HG03066 (cell line): ENCODE measurements at regions not wholly inside any gene's neighbourhood (a gene's known extent, or its start where the extent isn't known, plus 50 kb on each side); places are given as distances from the start of the nearest gene placed in this dataset.
A peak's percentile ranks its signal among the peaks of the same experiment; 100 is the strongest.
"Not testable (repeated sequence)": the region's sequence is repeated elsewhere in the genome, so short reads cannot be mapped to it uniquely, and the experiment has no call there.

ENCODE experiments used
- ATAC-seq: cut with Tn5 transposase; IDR thresholded peaks from one replicate; pipeline ENCODE4 v1.9.1; 2021; ENCODE audit warnings: low read depth; ENCODE audit not compliant: unreplicated experiment

DNA sequence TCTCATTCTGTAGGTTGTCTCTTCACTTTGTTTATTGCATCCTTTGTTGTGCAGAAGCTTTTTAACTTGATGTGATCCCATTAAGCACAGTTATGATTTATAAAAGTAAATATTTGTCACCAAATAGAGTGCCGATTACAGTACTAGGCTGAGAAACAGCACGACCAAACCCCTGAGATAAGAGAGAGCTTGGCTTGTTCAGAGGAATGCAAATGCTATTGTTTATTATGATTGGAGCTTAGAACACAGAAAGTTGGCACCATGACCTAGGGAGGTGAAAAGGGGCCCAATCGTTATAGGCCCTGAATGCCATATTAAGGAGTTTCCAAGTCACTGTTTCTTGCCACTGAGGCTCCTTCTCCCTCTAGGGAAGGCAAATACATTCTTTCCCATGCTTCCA, 214.9 kb downstream of the KITLG start:
- no peak for ATAC-seq

GRCh38 chr12:88366101-88366500, 214.2 kb downstream of the KITLG start:
- no peak for ATAC-seq

GRCh38 chr12:88367231-88367630, 213.0 kb downstream of the KITLG start:
- ATAC-seq = no peak

DNA sequence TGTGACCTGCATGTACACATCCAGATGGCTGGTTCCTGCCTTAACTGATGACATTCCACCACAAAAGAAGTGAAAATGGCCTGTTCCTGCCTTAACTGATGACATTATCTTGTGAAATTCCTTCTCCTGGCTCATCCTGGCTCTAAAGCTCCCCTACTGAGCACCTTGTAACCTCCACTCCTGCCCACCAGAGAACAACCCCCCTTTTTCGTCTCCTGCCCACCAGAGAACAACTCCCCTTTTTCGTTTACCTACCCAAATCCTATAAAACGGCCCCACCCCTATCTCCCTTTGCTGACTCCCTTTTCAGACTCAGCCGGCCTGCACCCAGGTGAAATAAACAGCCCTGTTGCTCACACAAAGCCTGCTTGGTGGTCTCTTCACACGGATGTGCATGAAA, 212.2 kb downstream of the KITLG start:
- not testable (repeated sequence) for ATAC-seq

GRCh38 chr12:88371416-88372183, 208.7 kb downstream of the KITLG start:
- no peak for ATAC-seq

DNA sequence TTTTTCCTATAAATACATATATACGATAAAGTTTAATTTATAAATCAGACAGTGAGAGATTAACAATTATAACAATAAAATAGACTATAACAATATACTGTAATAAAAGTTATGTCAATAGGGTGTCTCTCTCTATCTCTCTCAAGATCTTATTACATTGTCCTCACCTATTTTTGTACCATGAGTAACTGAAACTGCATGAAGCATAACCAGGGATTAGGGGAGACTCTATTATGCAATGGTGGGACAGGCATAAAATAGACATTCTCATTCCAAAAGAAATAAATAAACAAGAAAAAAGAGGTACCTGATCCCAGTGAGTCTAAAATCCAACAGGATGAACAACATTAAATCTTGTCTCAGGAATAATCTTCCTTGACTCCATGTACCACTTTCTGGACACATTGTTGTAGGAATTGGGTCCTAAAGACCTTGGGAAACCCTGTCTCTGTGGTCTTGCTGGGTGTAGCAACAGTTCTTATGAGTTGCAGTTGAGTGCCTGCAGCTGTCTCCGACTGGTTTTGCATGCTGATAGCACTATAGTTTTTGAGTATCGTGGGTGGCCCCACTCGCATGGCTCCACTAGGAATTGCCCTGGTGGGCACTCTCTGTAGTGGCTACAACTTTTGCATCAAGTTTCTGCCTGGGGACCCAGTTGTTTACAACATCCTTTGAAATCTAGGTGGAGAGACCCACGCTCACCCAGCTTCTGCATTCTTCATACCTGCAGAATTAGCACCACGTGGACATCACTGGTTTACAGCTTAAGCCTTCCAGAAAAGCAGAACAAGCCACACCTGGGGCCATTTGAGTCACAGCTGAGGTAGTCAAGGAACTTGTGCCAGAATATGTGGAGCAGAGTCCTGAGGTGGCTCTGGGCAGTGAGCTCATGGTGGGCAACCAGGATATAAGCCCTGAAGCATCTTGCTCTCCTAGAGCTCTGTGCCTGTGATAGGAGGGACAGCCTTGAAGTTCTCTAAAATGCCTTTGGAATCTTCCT, 204.7 kb downstream of the KITLG start:
- no peak for ATAC-seq

GRCh38 chr12:88377973-88378372, 202.3 kb downstream of the KITLG start:
- no peak for ATAC-seq

- no peak for ATAC-seq
Observed at GRCh38 chr12:88381466-88381865, 198.8 kb downstream of the KITLG start.

DNA sequence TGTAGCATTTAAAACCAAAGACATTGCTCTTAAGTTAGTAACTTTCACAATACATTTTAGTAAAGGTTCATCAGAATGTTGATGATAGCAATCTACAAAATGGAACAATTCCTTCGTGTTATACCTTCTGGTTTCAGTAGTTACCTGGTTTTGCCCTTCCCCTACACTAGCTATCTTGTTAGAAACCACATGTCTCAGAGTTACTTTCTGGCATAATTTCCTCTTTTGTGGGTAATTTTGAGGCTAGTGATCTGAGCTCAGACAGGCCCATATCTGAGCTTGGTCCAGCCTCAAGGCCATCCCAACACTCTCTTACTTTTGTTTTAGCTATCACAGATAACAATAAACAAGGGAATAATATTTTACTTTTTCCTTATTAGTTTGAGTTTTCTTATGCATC, 196.9 kb downstream of the KITLG start:
- ATAC-seq = peak; percentile 59

GRCh38 chr12:88388566-88389540, 191.4 kb downstream of the KITLG start:
- ATAC-seq = no peak

DNA sequence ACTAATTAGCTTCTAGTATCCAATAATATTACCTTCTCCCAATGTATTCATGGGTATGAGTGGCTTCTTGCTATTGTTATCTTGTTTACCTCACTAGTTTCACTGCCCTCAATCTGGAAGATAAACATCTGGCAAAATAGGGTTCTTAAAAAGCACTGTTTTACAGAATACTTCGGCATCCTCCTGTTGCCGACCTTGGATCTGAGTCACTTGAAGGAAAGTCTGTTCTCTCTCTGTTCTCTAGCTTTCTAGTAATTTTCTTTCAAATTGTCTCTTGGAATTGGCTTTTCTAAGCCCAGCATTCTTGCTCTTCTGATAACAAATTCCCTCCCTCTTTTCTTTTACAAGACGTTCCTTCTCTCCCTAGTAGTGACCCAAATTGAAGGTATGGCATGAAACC, 189.5 kb downstream of the KITLG start:
- no peak for ATAC-seq

DNA sequence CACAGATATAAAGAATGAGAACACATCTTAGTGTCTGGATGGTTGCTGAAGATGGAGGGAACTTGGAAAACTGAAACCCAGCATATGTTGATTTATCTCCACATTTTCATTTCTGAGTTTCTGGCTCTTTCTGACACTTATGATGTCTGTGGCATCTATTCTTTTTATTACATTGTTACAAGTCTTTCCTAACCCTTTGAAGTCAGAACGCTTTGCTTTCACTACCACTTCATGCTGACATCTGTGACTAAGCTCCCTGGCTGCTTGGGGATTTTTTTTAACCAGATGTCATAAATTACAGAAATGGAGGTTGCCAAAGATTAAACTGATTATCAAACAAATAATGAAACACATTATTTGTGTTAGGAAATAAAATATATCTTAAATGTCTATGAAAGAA, 188.7 kb downstream of the KITLG start:
- no peak for ATAC-seq

GRCh38 chr12:88393017-88393767, 187.1 kb downstream of the KITLG start:
- ATAC-seq = no peak

- ATAC-seq = no peak
Observed at GRCh38 chr12:88398031-88398430, 182.2 kb downstream of the KITLG start.

DNA sequence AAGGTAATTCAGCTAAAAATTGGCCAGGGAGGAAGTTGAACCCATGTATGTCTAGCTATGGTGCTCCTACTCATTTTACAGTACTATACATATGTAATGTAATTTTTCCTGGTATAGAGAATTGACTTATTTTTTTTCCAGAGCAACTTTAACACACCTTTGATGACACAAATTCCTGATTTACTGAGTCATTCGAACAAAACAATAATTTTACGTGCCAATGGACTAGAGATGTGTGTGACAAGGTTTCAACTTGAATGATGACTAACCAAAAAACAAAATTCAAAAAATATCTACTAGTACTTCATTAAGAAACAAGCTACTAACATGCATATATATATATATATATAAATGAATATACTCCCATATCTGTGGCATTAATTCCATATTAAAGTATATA, 180.5 kb downstream of the KITLG start:
- no peak for ATAC-seq

GRCh38 chr12:88400302-88400701, 180.0 kb downstream of the KITLG start:
- no peak for ATAC-seq

GRCh38 chr12:88401155-88401554, 179.1 kb downstream of the KITLG start:
- no peak for ATAC-seq

- ATAC-seq = no peak
Observed at GRCh38 chr12:88406905-88407304, 173.4 kb downstream of the KITLG start.

GRCh38 chr12:88408823-88409222, 171.4 kb downstream of the KITLG start:
- ATAC-seq = no peak

DNA sequence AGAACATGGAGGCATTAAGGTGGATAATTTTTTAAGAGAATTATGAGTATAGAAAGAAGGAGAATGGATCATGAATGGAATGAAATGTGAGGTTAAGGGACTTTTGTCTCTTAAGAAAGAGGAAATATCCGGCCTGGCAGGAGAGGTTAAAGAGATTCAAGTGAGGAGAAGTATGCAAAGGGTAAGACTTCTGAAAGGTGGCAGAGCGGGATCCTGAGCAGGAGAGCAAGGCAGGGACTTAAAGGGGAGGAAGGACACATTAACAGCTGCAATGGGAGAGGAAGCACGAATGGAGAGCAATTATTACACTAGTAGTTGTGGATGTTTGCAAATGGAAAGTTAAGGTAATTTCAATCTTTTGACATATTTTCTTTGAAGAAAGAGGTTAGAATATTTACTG, 171.0 kb downstream of the KITLG start:
- no peak for ATAC-seq
